Kidney (tissue), 13 donors: ENCODE measurements at regions not wholly inside any gene's neighbourhood (a gene's known extent, or its start where the extent isn't known, plus 50 kb on each side); places are given as distances from the start of the nearest gene placed in this dataset.

Experiments
- DNase-seq, 5 donors: peaks; one replicate each; pipeline ENCODE4 v3.0.0-alpha.2; 2013 to 2020
- FAIRE-seq: peaks from 2 replicates; lab custom pipeline; 2012; peaks lifted over from hg19 to GRCh38; lab: Jason Lieb, UNC
- H3K27ac ChIP-seq, 2 donors: one replicate each; pipeline ENCODE4 v1.7.0; 2013; ENCODE audit warnings: low read depth in 2 of 2, low read length in 2 of 2, inconsistent platforms in 1 of 2
- H3K27me3 ChIP-seq: one replicate; pipeline ENCODE4 v1.7.1; 2013; ENCODE audit warnings: low read length, inconsistent platforms; ENCODE audit not compliant: control insufficient read depth, insufficient read depth
- H3K36me3 ChIP-seq, 3 donors: one replicate each; pipeline versions ENCODE4 v1.7.0 to v1.7.1; 2013; ENCODE audit warnings: low read length in 3 of 3, control low read depth in 1 of 3, inconsistent platforms in 1 of 3; ENCODE audit not compliant: insufficient read depth in 3 of 3, control insufficient read depth in 2 of 3
- H3K4me1 ChIP-seq, 3 donors: one replicate each; pipeline versions ENCODE4 v1.7.0 to v1.7.1; 2013; ENCODE audit warnings: low read length in 3 of 3, inconsistent platforms in 1 of 3, low read depth in 1 of 3; ENCODE audit not compliant: control insufficient read depth in 2 of 3, insufficient read depth in 2 of 3
- H3K4me3 ChIP-seq, 3 donors: one replicate each; pipeline versions ENCODE4 v1.7.0 to v1.8.1; 2013; ENCODE audit warnings: low read length in 3 of 3, control low read depth in 1 of 3, inconsistent platforms in 1 of 3
- H3K9ac ChIP-seq, 3 donors: one replicate each; pipeline versions ENCODE4 v1.7.0 to v1.7.1; 2013; ENCODE audit warnings: low read length in 3 of 3, control low read depth in 1 of 3, inconsistent platforms in 1 of 3
- H3K9me3 ChIP-seq, 3 donors: one replicate each; pipeline versions ENCODE4 v1.7.0 to v1.7.1; 2013; ENCODE audit warnings: low read length in 3 of 3, control low read depth in 1 of 3, inconsistent platforms in 1 of 3; ENCODE audit not compliant: control insufficient read depth in 2 of 3, insufficient read depth in 1 of 3
- intact Hi-C: fragments of 100-400 bp; cut with DNase I; formaldehyde crosslinking; loops from one replicate; pipeline ENCODE4 v1.11.1; 2022
- TF ChIP-seq, protein P1 (sequence below): IDR thresholded peaks from 3 replicates; pipeline ENCODE4 v1.5.1; 2012; ENCODE audit warnings: mild to moderate bottlenecking, moderate library complexity, borderline replicate concordance; ENCODE audit not compliant: insufficient read depth; ENCODE audit errors: extremely low read depth
- donor health status: control.
- donor health status: control.
- donor health status: control.
- donor health status: control.
- donor health status: control.
- donor health status: DM: yes; HTN: yes; CAD: no.
- donor health status: Normal renal cell carcinoma (clear cell type).

DNA sequence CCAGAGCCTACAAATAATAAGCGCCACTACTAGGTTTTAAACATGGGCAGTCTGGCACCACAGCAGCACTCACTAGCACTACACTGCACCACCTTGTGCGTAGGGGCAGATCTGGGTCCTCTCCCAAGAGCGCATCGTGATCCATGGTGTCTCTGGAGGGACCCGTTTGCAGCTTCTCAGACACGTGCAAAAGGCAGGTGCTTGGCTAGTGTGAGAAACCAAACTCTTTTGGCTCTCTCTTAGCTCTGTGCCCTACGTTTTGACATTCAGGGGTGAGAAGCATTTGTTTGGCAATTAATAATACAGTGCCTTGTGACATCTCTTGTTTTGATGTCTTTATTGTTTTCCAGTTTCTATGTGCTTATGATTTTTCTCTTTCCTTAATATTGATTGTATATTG is 75.4 kb upstream of the EGFLAM start:
- intact Hi-C loops = no loop called here
- Histone ChIP-seq H3K27me3 (no peaks in the 10 kb centered on the region), H3K9me3 (no peaks in the 10 kb centered on the region), H3K36me3 (no peaks in the 10 kb centered on the region), H3K27ac (no peak overlapping the region), H3K4me3 (no peak overlapping the region), H3K4me1 (no peaks in the 10 kb centered on the region), H3K9ac (no peak overlapping the region)
- FAIRE-seq = no peak
- TF ChIP-seq, protein P1, sequence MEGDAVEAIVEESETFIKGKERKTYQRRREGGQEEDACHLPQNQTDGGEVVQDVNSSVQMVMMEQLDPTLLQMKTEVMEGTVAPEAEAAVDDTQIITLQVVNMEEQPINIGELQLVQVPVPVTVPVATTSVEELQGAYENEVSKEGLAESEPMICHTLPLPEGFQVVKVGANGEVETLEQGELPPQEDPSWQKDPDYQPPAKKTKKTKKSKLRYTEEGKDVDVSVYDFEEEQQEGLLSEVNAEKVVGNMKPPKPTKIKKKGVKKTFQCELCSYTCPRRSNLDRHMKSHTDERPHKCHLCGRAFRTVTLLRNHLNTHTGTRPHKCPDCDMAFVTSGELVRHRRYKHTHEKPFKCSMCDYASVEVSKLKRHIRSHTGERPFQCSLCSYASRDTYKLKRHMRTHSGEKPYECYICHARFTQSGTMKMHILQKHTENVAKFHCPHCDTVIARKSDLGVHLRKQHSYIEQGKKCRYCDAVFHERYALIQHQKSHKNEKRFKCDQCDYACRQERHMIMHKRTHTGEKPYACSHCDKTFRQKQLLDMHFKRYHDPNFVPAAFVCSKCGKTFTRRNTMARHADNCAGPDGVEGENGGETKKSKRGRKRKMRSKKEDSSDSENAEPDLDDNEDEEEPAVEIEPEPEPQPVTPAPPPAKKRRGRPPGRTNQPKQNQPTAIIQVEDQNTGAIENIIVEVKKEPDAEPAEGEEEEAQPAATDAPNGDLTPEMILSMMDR = no peak
- DNase-seq = no peak

DNA sequence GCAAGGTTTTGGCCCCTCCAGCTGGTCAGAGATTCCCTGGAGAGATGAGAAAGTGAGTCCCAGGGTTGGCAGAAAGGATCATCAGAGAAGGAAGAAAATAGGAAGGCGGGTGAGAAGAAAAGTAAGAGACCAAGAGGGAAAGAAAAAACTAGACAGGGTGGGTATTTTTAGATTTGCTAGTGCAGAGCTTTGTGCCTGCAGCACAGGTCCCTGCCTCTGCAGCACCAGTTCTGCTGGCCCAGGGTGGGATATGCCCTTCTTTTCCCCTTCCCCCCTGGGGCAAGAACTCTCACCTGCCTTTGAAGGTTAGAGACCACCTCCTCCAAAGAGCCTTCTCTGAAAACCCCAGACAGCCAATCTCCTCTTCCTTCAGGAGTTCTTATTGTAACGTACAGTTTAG is 90.3 kb upstream of the EGFLAM start:
- no peak for FAIRE-seq
- Histone ChIP-seq H3K27ac (no peak overlapping the region), H3K36me3 (no peaks in the 10 kb centered on the region), H3K4me1 (no peaks in the 10 kb centered on the region), H3K9me3 (no peaks in the 10 kb centered on the region), H3K4me3 (no peak overlapping the region), H3K27me3 (no peaks in the 10 kb centered on the region), H3K9ac (no peak overlapping the region)
- TF ChIP-seq, protein P1 = no peak
- intact Hi-C loops = no loop called here
- DNase-seq = no peak

DNA sequence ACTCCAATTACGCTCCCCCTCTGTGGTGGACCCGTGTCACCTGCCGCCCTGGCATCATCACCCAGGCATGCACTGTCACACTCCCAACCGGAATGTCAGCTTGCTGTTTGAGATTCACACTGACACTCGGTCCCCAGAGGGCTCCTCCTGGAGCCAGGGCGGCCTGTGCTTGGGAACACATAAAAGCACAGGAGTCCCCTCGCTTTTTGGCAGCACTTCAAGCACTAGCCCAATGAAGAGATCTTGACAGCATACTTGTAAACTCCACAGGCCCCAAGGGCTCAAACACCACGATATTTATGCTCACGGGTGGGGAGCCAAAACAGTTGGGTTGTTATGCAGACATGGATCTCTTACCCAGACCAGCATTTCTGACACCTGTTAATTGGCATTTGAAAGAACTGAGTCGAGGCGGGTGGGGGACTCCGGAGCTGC is 90.8 kb upstream of the EGFLAM start:
- Histone ChIP-seq H3K27me3 (no peaks in the 10 kb centered on the region), H3K27ac (no peak overlapping the region), H3K4me1 (no peaks in the 10 kb centered on the region), H3K9ac (no peak overlapping the region), H3K4me3 (no peak overlapping the region), H3K9me3 (no peaks in the 10 kb centered on the region), H3K36me3 (no peaks in the 10 kb centered on the region)
- intact Hi-C loops = no loop called here
- DNase-seq (peak in 4 of 5 donors; percentile 42 to 68 (median 60)), FAIRE-seq (no peak)
- TF ChIP-seq, protein P1 = no peak

DNA sequence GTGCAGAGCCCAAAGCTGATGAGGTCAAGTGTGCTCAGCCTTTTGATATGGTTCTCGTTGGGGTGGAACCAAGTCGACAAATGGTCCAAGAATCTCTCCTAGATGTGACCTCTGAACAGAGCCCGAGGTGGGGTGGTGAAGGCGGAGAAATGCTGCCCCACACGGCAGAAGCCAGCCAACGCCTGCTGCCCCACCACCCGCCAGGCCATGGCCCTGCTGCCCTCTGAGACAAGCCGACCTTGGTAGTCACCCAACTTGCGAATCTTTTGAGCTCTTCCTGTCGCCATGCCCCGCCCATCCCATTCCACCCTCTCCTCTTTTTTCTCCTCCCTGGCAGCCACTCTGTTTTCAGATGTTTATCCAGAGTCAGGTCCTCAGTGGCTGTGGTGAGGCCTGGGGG is 91.5 kb upstream of the EGFLAM start:
- no peaks in the 10 kb centered on the region for H3K9me3 ChIP-seq
- H3K27ac ChIP-seq = no peak overlapping the region
- TF ChIP-seq, protein P1 = no peak
- H3K4me1 ChIP-seq = no peaks in the 10 kb centered on the region
- no peak for FAIRE-seq
- H3K36me3 ChIP-seq = no peaks in the 10 kb centered on the region
- no peaks in the 10 kb centered on the region for H3K27me3 ChIP-seq
- intact Hi-C loops = no loop called here
- no peak overlapping the region for H3K4me3 ChIP-seq
- DNase-seq = no peak
- no peak overlapping the region for H3K9ac ChIP-seq
